ENCODE measurements at regions not wholly inside any gene's neighbourhood (a gene's known extent, or its start where the extent isn't known, plus 50 kb on each side); places are given as distances from the start of the nearest gene placed in this dataset.

GRCh38 chr14:100988411-100988900 lies 84.9 kb upstream of the RTL1 start:
- no peaks in the 10 kb centered on the region for H3K9me3 Mint-ChIP-seq
- Histone ChIP-seq H3K9me3 (ENCODE audit: control insufficient read depth in 1 of 2, insufficient read depth in 1 of 2, low read length in 2 of 2) (no peaks in the 10 kb centered on the region), H3K4me1 (ENCODE audit: insufficient read depth, low read length) (no peaks in the 10 kb centered on the region), H3K27ac (ENCODE audit: low read depth in 1 of 2, low read length in 2 of 2) (no peak overlapping the region), H3K4me3 (ENCODE audit: low read length) (no peak overlapping the region), H3K27me3 (ENCODE audit: control insufficient read depth in 1 of 2, insufficient read depth in 2 of 2, low read length in 2 of 2) (peaks cover 0 to 8% of the 10 kb centered on the region in 2 experiments), H3K36me3 (ENCODE audit: insufficient read depth, low read length) (no peaks in the 10 kb centered on the region)
- H3K4me3 Mint-ChIP-seq = no peak overlapping the region
- TF ChIP-seq CTCF (IDR thresholded peaks at IDR 0.05) = no peak
- H3K27me3 Mint-ChIP-seq = peaks cover 16% of the 10 kb centered on the region
- POLR2A ChIA-PET = no interaction called here
- no peaks in the 10 kb centered on the region for H3K36me3 Mint-ChIP-seq (ENCODE audit: low read depth)
- no peaks in the 10 kb centered on the region for H3K4me1 Mint-ChIP-seq (ENCODE audit: low read depth)
- DNase-seq (no peak), ATAC-seq (ENCODE audit: poor library complexity) (no peak)
- H3K27ac Mint-ChIP-seq = no peak overlapping the region
- intact Hi-C loops (cut with DNase I, micrococcal nuclease) = no loop called here
- CTCF ChIA-PET = interaction anchor here (1.2 kb wide), 1 partner anchor 16 kb away, joined by 3 read pairs; no protein-coding TSS in a partner anchor

- Histone ChIP-seq H3K4me3 (ENCODE audit: low read length) (no peak overlapping the region), H3K36me3 (ENCODE audit: insufficient read depth, low read length) (no peaks in the 10 kb centered on the region), H3K27ac (ENCODE audit: low read depth in 1 of 2, low read length in 2 of 2) (no peak overlapping the region), H3K4me1 (ENCODE audit: insufficient read depth, low read length) (no peaks in the 10 kb centered on the region), H3K27me3 (ENCODE audit: control insufficient read depth in 1 of 2, insufficient read depth in 2 of 2, low read length in 2 of 2) (peaks cover 0 to 8% of the 10 kb centered on the region in 2 experiments), H3K9me3 (ENCODE audit: control insufficient read depth in 1 of 2, insufficient read depth in 1 of 2, low read length in 2 of 2) (no peaks in the 10 kb centered on the region)
- intact Hi-C loops (cut with DNase I, micrococcal nuclease) = no loop called here
- CTCF ChIA-PET = interaction anchor here (1.2 kb wide), 1 partner anchor 15 kb away, joined by 3 read pairs; no protein-coding TSS in a partner anchor
- Mint-ChIP-seq H3K36me3 (ENCODE audit: low read depth) (no peaks in the 10 kb centered on the region), H3K9me3 (no peaks in the 10 kb centered on the region), H3K27ac (no peak overlapping the region), H3K4me1 (ENCODE audit: low read depth) (no peaks in the 10 kb centered on the region), H3K4me3 (no peak overlapping the region), H3K27me3 (peaks cover 14% of the 10 kb centered on the region)
- POLR2A ChIA-PET = no interaction called here
- TF ChIP-seq CTCF (IDR thresholded peaks at IDR 0.05) = no peak
- no peak for DNase-seq
- no peak for ATAC-seq (ENCODE audit: poor library complexity)
These were observed 85.4 kb upstream of the RTL1 start for GRCh38 chr14:100988956-100989355.

GRCh38 chr14:100989924-100990323 lies 86.4 kb upstream of the RTL1 start:
- POLR2A ChIA-PET = no interaction called here
- Histone ChIP-seq H3K27ac (ENCODE audit: low read depth in 1 of 2, low read length in 2 of 2) (no peak overlapping the region), H3K4me1 (ENCODE audit: insufficient read depth, low read length) (no peaks in the 10 kb centered on the region), H3K4me3 (ENCODE audit: low read length) (no peak overlapping the region), H3K27me3 (ENCODE audit: control insufficient read depth in 1 of 2, insufficient read depth in 2 of 2, low read length in 2 of 2) (peaks cover 2 to 8% of the 10 kb centered on the region in 2 experiments), H3K36me3 (ENCODE audit: insufficient read depth, low read length) (no peaks in the 10 kb centered on the region), H3K9me3 (ENCODE audit: control insufficient read depth in 1 of 2, insufficient read depth in 1 of 2, low read length in 2 of 2) (no peaks in the 10 kb centered on the region)
- no peak for TF ChIP-seq CTCF (IDR thresholded peaks at IDR 0.05)
- Mint-ChIP-seq H3K4me3 (no peak overlapping the region), H3K9me3 (no peaks in the 10 kb centered on the region), H3K27me3 (peaks cover 19% of the 10 kb centered on the region), H3K27ac (no peak overlapping the region), H3K36me3 (ENCODE audit: low read depth) (no peaks in the 10 kb centered on the region), H3K4me1 (ENCODE audit: low read depth) (no peaks in the 10 kb centered on the region)
- intact Hi-C loops (cut with DNase I, micrococcal nuclease) = no loop called here
- CTCF ChIA-PET = interaction anchor here (1.2 kb wide), 1 partner anchor 14 kb away, joined by 3 read pairs; no protein-coding TSS in a partner anchor
- ATAC-seq (ENCODE audit: poor library complexity) (no peak), DNase-seq (no peak)

Measured in CD4-positive, alpha-beta T cell (primary cell).